HEK293T (cell line): ENCODE measurements at regions not wholly inside any gene's neighbourhood (a gene's known extent, or its start where the extent isn't known, plus 50 kb on each side); places are given as distances from the start of the nearest gene placed in this dataset.

Source experiments
- CTCF ChIA-PET: fragments of 350-600 bp; formaldehyde crosslinking; extraction: SDS; loops from one replicate; lab custom pipeline; 2021; ENCODE audit warnings: antibody characterized with exemption, inconsistent platforms; lab: Yijun Ruan, JAX
- POLR2A ChIA-PET: fragments of 350-600 bp; formaldehyde crosslinking; extraction: SDS; loops from one replicate; lab custom pipeline; 2020; ENCODE audit warnings: antibody characterized with exemption, inconsistent platforms; lab: Yijun Ruan, JAX
- DNase-seq: peaks from one replicate; pipeline ENCODE4 v3.0.0; 2012; ENCODE audit warnings: mixed read lengths; ENCODE audit errors: extremely low spot score
- ARNT ChIP-seq: fragments of 450-650 bp; IDR thresholded peaks from 2 replicates; pipeline ENCODE4 v1.6.1; 2017; ENCODE audit warnings: mild to moderate bottlenecking
- BHLHE40 ChIP-seq: fragments of 450-650 bp; IDR thresholded peaks from 2 replicates; pipeline ENCODE4 v1.6.1; 2016; ENCODE audit warnings: mild to moderate bottlenecking, moderate library complexity, borderline replicate concordance
- CTBP1 ChIP-seq: fragments of 450-650 bp; IDR thresholded peaks from 2 replicates; pipeline ENCODE4 v1.6.1; 2016; ENCODE audit warnings: borderline replicate concordance
- ELF4 ChIP-seq: fragments of 450-650 bp; IDR thresholded peaks from 2 replicates; pipeline ENCODE4 v1.6.1; 2017; ENCODE audit warnings: antibody characterized with exemption
- FOXA1 ChIP-seq: fragments of 450-650 bp; IDR thresholded peaks from 2 replicates; pipeline ENCODE4 v1.6.1; 2016; ENCODE audit warnings: mild to moderate bottlenecking
- FOXK2 ChIP-seq: fragments of 450-650 bp; IDR thresholded peaks from 2 replicates; pipeline ENCODE4 v1.6.1; 2016; ENCODE audit warnings: mild to moderate bottlenecking
- FOXM1 ChIP-seq: fragments of 450-650 bp; IDR thresholded peaks from 2 replicates; pipeline ENCODE4 v1.6.1; 2017; ENCODE audit warnings: mild to moderate bottlenecking, borderline replicate concordance
- HDGF ChIP-seq: fragments of 450-650 bp; IDR thresholded peaks from 2 replicates; pipeline ENCODE4 v1.6.1; 2017; ENCODE audit warnings: antibody characterized with exemption, borderline replicate concordance
- L3MBTL2 ChIP-seq: fragments of 450-650 bp; conservative IDR thresholded peaks from 2 replicates; pipeline ENCODE4 v1.6.1; 2016; ENCODE audit warnings: mild to moderate bottlenecking
- LEF1 ChIP-seq: fragments of 450-650 bp; IDR thresholded peaks from 2 replicates; pipeline ENCODE4 v1.6.1; 2017; ENCODE audit warnings: mild to moderate bottlenecking, borderline replicate concordance
- NFRKB ChIP-seq: fragments of 450-650 bp; IDR thresholded peaks from 2 replicates; pipeline ENCODE4 v1.6.1; 2016; ENCODE audit warnings: mild to moderate bottlenecking, moderate library complexity
- SP1 ChIP-seq: fragments of 450-650 bp; IDR thresholded peaks from 2 replicates; pipeline ENCODE4 v1.6.1; 2017
- SUZ12 ChIP-seq: fragments of 450-650 bp; IDR thresholded peaks from 2 replicates; pipeline ENCODE4 v1.6.1; 2016; ENCODE audit warnings: mild to moderate bottlenecking
- TARDBP ChIP-seq: fragments of 450-650 bp; IDR thresholded peaks from 2 replicates; pipeline ENCODE4 v1.6.1; 2016
- ZNF384 ChIP-seq: fragments of 450-650 bp; IDR thresholded peaks from 2 replicates; pipeline ENCODE4 v1.6.1; 2016
- TF ChIP-seq, protein P1 (sequence below): fragments of 450-650 bp; IDR thresholded peaks from 2 replicates; pipeline ENCODE4 v1.6.1; 2016

GRCh38 chr15:35851491-35851890 is 305.5 kb upstream of the DPH6 start:
- no peak for DNase-seq
- no peak for TF ChIP-seq TARDBP
- TF ChIP-seq ELF4 = no peak
- no peak for TF ChIP-seq SP1
- no peak for TF ChIP-seq CTBP1
- TF ChIP-seq ZNF384 = no peak
- no peak for TF ChIP-seq SUZ12
- TF ChIP-seq FOXK2 = no peak
- no peak for TF ChIP-seq FOXM1
- no peak for TF ChIP-seq BHLHE40
- TF ChIP-seq NFRKB = no peak
- TF ChIP-seq ARNT = no peak
- no peak for TF ChIP-seq LEF1
- no peak for TF ChIP-seq HDGF
- no peak for TF ChIP-seq L3MBTL2
- TF ChIP-seq FOXA1 = no peak
- TF ChIP-seq, protein P1, sequence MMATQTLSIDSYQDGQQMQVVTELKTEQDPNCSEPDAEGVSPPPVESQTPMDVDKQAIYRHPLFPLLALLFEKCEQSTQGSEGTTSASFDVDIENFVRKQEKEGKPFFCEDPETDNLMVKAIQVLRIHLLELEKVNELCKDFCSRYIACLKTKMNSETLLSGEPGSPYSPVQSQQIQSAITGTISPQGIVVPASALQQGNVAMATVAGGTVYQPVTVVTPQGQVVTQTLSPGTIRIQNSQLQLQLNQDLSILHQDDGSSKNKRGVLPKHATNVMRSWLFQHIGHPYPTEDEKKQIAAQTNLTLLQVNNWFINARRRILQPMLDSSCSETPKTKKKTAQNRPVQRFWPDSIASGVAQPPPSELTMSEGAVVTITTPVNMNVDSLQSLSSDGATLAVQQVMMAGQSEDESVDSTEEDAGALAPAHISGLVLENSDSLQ = no peak
- POLR2A ChIA-PET = no interaction called here
- CTCF ChIA-PET = no interaction called here

DNA sequence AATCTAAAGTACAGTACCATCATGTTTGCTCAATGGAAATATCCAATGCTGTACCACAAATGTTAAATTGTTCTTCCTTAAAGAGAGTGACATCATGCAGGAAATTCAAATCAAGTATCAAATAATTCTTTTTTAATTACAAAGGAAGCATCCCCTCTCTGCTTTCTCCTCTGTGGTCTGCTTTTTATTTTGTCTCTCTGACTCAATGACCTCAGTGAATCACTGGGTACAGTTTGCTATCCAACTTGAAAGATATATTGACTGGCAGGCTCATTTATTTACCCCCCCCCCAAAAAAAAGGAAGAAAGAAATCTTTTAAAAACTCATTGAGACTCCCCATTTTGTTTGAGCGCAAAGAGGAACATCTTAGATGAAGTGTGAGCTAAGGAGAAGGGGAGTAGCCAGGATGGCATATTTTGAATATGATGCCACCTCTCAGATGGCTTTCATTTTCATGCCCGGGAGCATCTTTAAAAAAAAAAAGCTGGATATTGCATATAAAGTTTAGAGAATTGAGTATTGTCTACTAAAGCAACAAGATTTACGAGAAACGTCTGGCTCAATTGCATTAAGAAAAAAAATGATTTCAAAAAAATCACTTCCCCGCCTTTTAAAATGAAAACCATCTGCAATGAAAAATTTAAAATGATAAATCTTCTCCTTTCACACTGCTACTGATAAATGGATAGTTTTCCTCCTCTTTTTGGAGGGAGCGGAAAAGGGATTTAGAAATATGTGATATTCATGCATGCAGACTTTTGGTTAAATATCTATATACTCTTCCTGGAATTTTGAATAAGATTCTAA is 307.1 kb upstream of the DPH6 start:
- CTCF ChIA-PET = no interaction called here
- TF ChIP-seq ARNT = no peak
- POLR2A ChIA-PET = no interaction called here
- DNase-seq = no peak

GRCh38 chr15:35854316-35854715 is 308.4 kb upstream of the DPH6 start:
- no peak for TF ChIP-seq CTBP1
- TF ChIP-seq FOXK2 = no peak
- no peak for TF ChIP-seq FOXA1
- TF ChIP-seq ZNF384 = no peak
- TF ChIP-seq, protein P1 = no peak
- no peak for DNase-seq
- ChIA-PET POLR2A (no interaction called here), CTCF (no interaction called here)

DNA sequence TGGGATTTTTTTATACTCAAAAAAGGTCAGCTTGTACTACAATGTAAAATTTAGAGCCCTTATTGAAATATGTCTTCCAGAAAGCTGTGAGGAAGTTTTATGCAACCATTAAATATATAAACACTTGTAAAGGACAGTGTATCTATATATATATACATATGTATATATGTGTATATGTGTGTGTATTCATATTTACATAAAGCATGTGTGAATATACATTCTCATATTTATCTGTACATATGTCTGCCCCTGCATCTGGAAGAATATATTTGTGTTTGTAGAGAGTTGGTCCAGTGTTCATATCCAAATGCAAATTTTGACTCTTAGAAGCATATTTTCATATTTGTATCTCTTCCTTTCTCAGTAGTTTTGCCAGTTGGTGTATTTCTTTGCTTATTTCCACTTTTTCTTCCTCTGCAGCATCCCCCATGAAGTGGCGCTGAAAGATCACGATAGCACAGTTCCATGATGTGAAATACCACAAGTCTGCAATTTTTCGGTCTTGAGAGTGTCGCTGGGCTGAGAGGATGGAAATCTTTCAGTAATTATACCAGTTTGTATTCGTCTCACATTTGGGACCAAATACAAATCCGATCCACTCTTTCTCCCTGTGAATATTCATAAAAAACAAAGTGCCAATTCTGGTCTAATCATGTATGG is 311.7 kb upstream of the DPH6 start:
- TF ChIP-seq, protein P1 = no peak
- TF ChIP-seq NFRKB = no peak
- no peak for TF ChIP-seq CTBP1
- no peak for TF ChIP-seq HDGF
- TF ChIP-seq LEF1 = no peak
- no peak for TF ChIP-seq TARDBP
- no peak for TF ChIP-seq FOXA1
- no peak for TF ChIP-seq BHLHE40
- TF ChIP-seq ARNT = no peak
- TF ChIP-seq ZNF384 = no peak
- TF ChIP-seq ELF4 = no peak
- no peak for TF ChIP-seq SUZ12
- no peak for TF ChIP-seq SP1
- no peak for TF ChIP-seq FOXM1
- no peak for TF ChIP-seq L3MBTL2
- TF ChIP-seq FOXK2 = no peak
- ChIA-PET CTCF (no interaction called here), POLR2A (no interaction called here)
- no peak for DNase-seq

GRCh38 chr15:35858707-35859106 is 312.7 kb upstream of the DPH6 start:
- no peak for TF ChIP-seq ELF4
- no peak for TF ChIP-seq SP1
- ChIA-PET CTCF (no interaction called here), POLR2A (no interaction called here)
- no peak for DNase-seq

DNA sequence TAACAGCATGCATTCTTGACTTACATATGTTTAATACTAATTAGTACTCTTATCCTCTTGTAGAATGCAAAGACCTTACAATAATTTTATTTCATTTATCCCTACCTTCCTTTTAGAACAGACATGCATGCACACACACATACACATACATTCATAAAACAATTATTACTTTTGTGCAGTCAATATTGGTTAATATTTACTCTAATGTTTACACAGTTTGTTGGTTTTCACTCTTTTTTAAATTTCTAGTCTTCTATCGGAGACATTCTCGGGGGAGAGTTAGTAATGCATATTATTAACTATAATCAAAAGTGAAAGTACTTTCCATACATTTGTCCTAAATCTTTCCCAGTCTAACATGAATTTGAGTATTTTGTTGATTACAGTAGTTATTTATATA is 317.7 kb upstream of the DPH6 start:
- TF ChIP-seq L3MBTL2 (no peak), SP1 (no peak), CTBP1 (no peak), ZNF384 (no peak), LEF1 (no peak), FOXM1 (no peak), NFRKB (no peak), FOXA1 (no peak)
- no peak for DNase-seq
- ChIA-PET POLR2A (no interaction called here), CTCF (no interaction called here)

GRCh38 chr15:35867356-35867755 is 321.4 kb upstream of the DPH6 start:
- TF ChIP-seq ZNF384 = no peak
- TF ChIP-seq, protein P1 = no peak
- CTCF ChIA-PET = interaction anchor here (0.6 kb wide), 1 partner anchor 178 kb away, joined by 3 read pairs; no protein-coding TSS in a partner anchor
- DNase-seq = no peak
- POLR2A ChIA-PET = no interaction called here
